ENCODE measurements at regions not wholly inside any gene's neighbourhood (a gene's known extent, or its start where the extent isn't known, plus 50 kb on each side); places are given as distances from the start of the nearest gene placed in this dataset.

GRCh38 chr7:110090110-110090820, 1000.7 kb upstream of the LRRN3 start:
- DNase-seq (ENCODE audit: low read depth) = no peak
- no peak overlapping the region for H3K4me3 ChIP-seq (ENCODE audit: low read depth, low read length)
- TF ChIP-seq CTCF (conservative IDR thresholded peaks at IDR 0.05; ENCODE audit: low read depth, low read length) = peak; percentile 74

- TF ChIP-seq CTCF (conservative IDR thresholded peaks at IDR 0.05; ENCODE audit: low read depth, low read length) = no peak
Observed at GRCh38 chr7:110095372-110096052, 995.4 kb upstream of the LRRN3 start.

GRCh38 chr7:110104243-110104642, 986.7 kb upstream of the LRRN3 start:
- no peak for TF ChIP-seq CTCF (conservative IDR thresholded peaks at IDR 0.05; ENCODE audit: low read depth, low read length)
- H3K4me3 ChIP-seq (ENCODE audit: low read depth, low read length) = no peak overlapping the region
- DNase-seq (ENCODE audit: low read depth) = no peak

More at GRCh38 chr7:110095372-110096052, 995.4 kb upstream of the LRRN3 start:
- no peak overlapping the region for H3K4me3 ChIP-seq (ENCODE audit: low read depth, low read length)
- DNase-seq (ENCODE audit: low read depth) = no peak

GRCh38 chr7:110105307-110105706, 985.6 kb upstream of the LRRN3 start:
- H3K4me3 ChIP-seq (ENCODE audit: low read depth, low read length) = no peak overlapping the region
- no peak for DNase-seq (ENCODE audit: low read depth)
- no peak for TF ChIP-seq CTCF (conservative IDR thresholded peaks at IDR 0.05; ENCODE audit: low read depth, low read length)

- no peak overlapping the region for H3K4me3 ChIP-seq (ENCODE audit: low read depth, low read length)
- TF ChIP-seq CTCF (conservative IDR thresholded peaks at IDR 0.05; ENCODE audit: low read depth, low read length) = no peak
- DNase-seq (ENCODE audit: low read depth) = no peak
Observed at GRCh38 chr7:110105840-110106239, 985.1 kb upstream of the LRRN3 start.

- TF ChIP-seq CTCF (conservative IDR thresholded peaks at IDR 0.05; ENCODE audit: low read depth, low read length) = no peak
- no peak for DNase-seq (ENCODE audit: low read depth)
- no peak overlapping the region for H3K4me3 ChIP-seq (ENCODE audit: low read depth, low read length)
Observed at GRCh38 chr7:110119883-110120581, 970.9 kb upstream of the LRRN3 start.
